ENCODE measurements at regions not wholly inside any gene's neighbourhood (a gene's known extent, or its start where the extent isn't known, plus 50 kb on each side); places are given as distances from the start of the nearest gene placed in this dataset.
"Not testable (repeated sequence)": the region's sequence is repeated elsewhere in the genome, so short reads cannot be mapped to it uniquely, and the experiment has no call there.

- peaks cover 21% of the 10 kb centered on the region for H3K9me3 Mint-ChIP-seq
- DNase-seq: peak; percentile 82
- H3K27ac Mint-ChIP-seq: peak overlapping the region; percentile 86
- peaks cover 46% of the 10 kb centered on the region for H3K4me1 Mint-ChIP-seq (ENCODE audit: low read depth)
- H3K4me3 Mint-ChIP-seq: peak overlapping the region; percentile 6
- peaks cover 6% of the 10 kb centered on the region for H3K36me3 Mint-ChIP-seq (ENCODE audit: low read depth)
- H3K27me3 Mint-ChIP-seq: no peaks in the 10 kb centered on the region
These were observed 123.1 kb upstream of the ADO start for GRCh38 chr10:62681211-62681940.

- peaks cover 63% of the 10 kb centered on the region for H3K4me1 Mint-ChIP-seq (ENCODE audit: low read depth)
These were observed 119.6 kb upstream of the ADO start for GRCh38 chr10:62684911-62685310.

GRCh38 chr10:62687230-62687748, 117.2 kb upstream of the ADO start:
- H3K27me3 Mint-ChIP-seq: no peaks in the 10 kb centered on the region
- H3K9me3 Mint-ChIP-seq: peaks cover 29% of the 10 kb centered on the region
- H3K4me3 Mint-ChIP-seq: no peak overlapping the region
- H3K27ac Mint-ChIP-seq: no peak overlapping the region
- no peak for DNase-seq
- H3K4me1 Mint-ChIP-seq (ENCODE audit: low read depth): peaks cover 58% of the 10 kb centered on the region
- peaks cover 15% of the 10 kb centered on the region for H3K36me3 Mint-ChIP-seq (ENCODE audit: low read depth)

More at GRCh38 chr10:62684911-62685310, 119.6 kb upstream of the ADO start:
- peaks cover 31% of the 10 kb centered on the region for H3K9me3 Mint-ChIP-seq
- no peak overlapping the region for H3K27ac Mint-ChIP-seq
- no peaks in the 10 kb centered on the region for H3K27me3 Mint-ChIP-seq
- H3K36me3 Mint-ChIP-seq (ENCODE audit: low read depth): peaks cover 15% of the 10 kb centered on the region
- no peak for DNase-seq
- no peak overlapping the region for H3K4me3 Mint-ChIP-seq

- H3K36me3 Mint-ChIP-seq (ENCODE audit: low read depth): peaks cover 15% of the 10 kb centered on the region
- H3K27ac Mint-ChIP-seq: no peak overlapping the region
- no peaks in the 10 kb centered on the region for H3K27me3 Mint-ChIP-seq
- peaks cover 25% of the 10 kb centered on the region for H3K9me3 Mint-ChIP-seq
- H3K4me3 Mint-ChIP-seq: peak overlapping the region; percentile 6
- peaks cover 57% of the 10 kb centered on the region for H3K4me1 Mint-ChIP-seq (ENCODE audit: low read depth)
- no peak for DNase-seq
These were observed 115.4 kb upstream of the ADO start for GRCh38 chr10:62688971-62689700.

GRCh38 chr10:62689712-62690111, 114.8 kb upstream of the ADO start:
- peaks cover 63% of the 10 kb centered on the region for H3K4me1 Mint-ChIP-seq (ENCODE audit: low read depth)
- H3K4me3 Mint-ChIP-seq: peak overlapping the region; percentile 6
- no peaks in the 10 kb centered on the region for H3K27me3 Mint-ChIP-seq
- peak overlapping the region; percentile 11 for H3K27ac Mint-ChIP-seq
- no peak for DNase-seq
- H3K9me3 Mint-ChIP-seq: peaks cover 27% of the 10 kb centered on the region
- peaks cover 15% of the 10 kb centered on the region for H3K36me3 Mint-ChIP-seq (ENCODE audit: low read depth)

GRCh38 chr10:62690703-62691102, 113.8 kb upstream of the ADO start:
- H3K36me3 Mint-ChIP-seq (ENCODE audit: low read depth): peaks cover 15% of the 10 kb centered on the region
- H3K4me3 Mint-ChIP-seq: no peak overlapping the region
- no peak for DNase-seq
- no peak overlapping the region for H3K27ac Mint-ChIP-seq
- H3K27me3 Mint-ChIP-seq: no peaks in the 10 kb centered on the region
- peaks cover 27% of the 10 kb centered on the region for H3K9me3 Mint-ChIP-seq
- H3K4me1 Mint-ChIP-seq (ENCODE audit: low read depth): peaks cover 69% of the 10 kb centered on the region

GRCh38 chr10:62691336-62691735, 113.2 kb upstream of the ADO start:
- DNase-seq: no peak
- Mint-ChIP-seq H3K4me1 (ENCODE audit: low read depth) (peaks cover 69% of the 10 kb centered on the region), H3K36me3 (ENCODE audit: low read depth) (peaks cover 10% of the 10 kb centered on the region), H3K27ac (peak overlapping the region; percentile 47), H3K27me3 (no peaks in the 10 kb centered on the region), H3K4me3 (peak overlapping the region; percentile 42), H3K9me3 (peaks cover 21% of the 10 kb centered on the region)

GRCh38 chr10:62692085-62692484, 112.4 kb upstream of the ADO start:
- Mint-ChIP-seq H3K27me3 (no peaks in the 10 kb centered on the region), H3K9me3 (peaks cover 19% of the 10 kb centered on the region), H3K36me3 (ENCODE audit: low read depth) (peaks cover 6% of the 10 kb centered on the region), H3K27ac (no peak overlapping the region), H3K4me1 (ENCODE audit: low read depth) (peaks cover 75% of the 10 kb centered on the region), H3K4me3 (no peak overlapping the region)
- DNase-seq: no peak

GRCh38 chr10:62693306-62693705, 111.2 kb upstream of the ADO start:
- no peak for DNase-seq
- Mint-ChIP-seq H3K4me1 (ENCODE audit: low read depth) (peaks cover 68% of the 10 kb centered on the region), H3K27ac (no peak overlapping the region), H3K4me3 (no peak overlapping the region), H3K36me3 (ENCODE audit: low read depth) (peaks cover under 1% of the 10 kb centered on the region), H3K27me3 (no peaks in the 10 kb centered on the region), H3K9me3 (peaks cover 13% of the 10 kb centered on the region)

GRCh38 chr10:62694537-62695126, 109.9 kb upstream of the ADO start:
- DNase-seq: no peak
- Mint-ChIP-seq H3K9me3 (peaks cover 19% of the 10 kb centered on the region), H3K27ac (no peak overlapping the region), H3K4me1 (ENCODE audit: low read depth) (peaks cover 57% of the 10 kb centered on the region), H3K4me3 (no peak overlapping the region), H3K36me3 (ENCODE audit: low read depth) (peaks cover 10% of the 10 kb centered on the region), H3K27me3 (no peaks in the 10 kb centered on the region)

- Mint-ChIP-seq H3K4me3 (no peak overlapping the region), H3K36me3 (ENCODE audit: low read depth) (peaks cover 10% of the 10 kb centered on the region), H3K4me1 (ENCODE audit: low read depth) (peaks cover 36% of the 10 kb centered on the region), H3K9me3 (peaks cover 28% of the 10 kb centered on the region), H3K27ac (no peak overlapping the region), H3K27me3 (no peaks in the 10 kb centered on the region)
- DNase-seq: no peak
These were observed 107.7 kb upstream of the ADO start for GRCh38 chr10:62696798-62697197.

GRCh38 chr10:62699148-62699547, 105.4 kb upstream of the ADO start:
- no peak for DNase-seq

GRCh38 chr10:62704121-62704520, 100.4 kb upstream of the ADO start:
- H3K4me3 Mint-ChIP-seq; H3K27me3 Mint-ChIP-seq; H3K27ac Mint-ChIP-seq; H3K36me3 Mint-ChIP-seq (ENCODE audit: low read depth); DNase-seq; H3K4me1 Mint-ChIP-seq (ENCODE audit: low read depth): not testable (repeated sequence)
- peaks cover 15% of the 10 kb centered on the region for H3K9me3 Mint-ChIP-seq

More at GRCh38 chr10:62699148-62699547, 105.4 kb upstream of the ADO start:
- Mint-ChIP-seq H3K4me3 (no peak overlapping the region), H3K27me3 (peaks cover 6% of the 10 kb centered on the region), H3K4me1 (ENCODE audit: low read depth) (peaks cover 24% of the 10 kb centered on the region), H3K36me3 (ENCODE audit: low read depth) (peaks cover 10% of the 10 kb centered on the region), H3K9me3 (peaks cover 31% of the 10 kb centered on the region), H3K27ac (no peak overlapping the region)

GRCh38 chr10:62705789-62706188, 98.7 kb upstream of the ADO start:
- H3K36me3 Mint-ChIP-seq (ENCODE audit: low read depth): no peaks in the 10 kb centered on the region
- H3K9me3 Mint-ChIP-seq: peaks cover 5% of the 10 kb centered on the region
- no peak overlapping the region for H3K4me3 Mint-ChIP-seq
- H3K27ac Mint-ChIP-seq: no peak overlapping the region
- H3K4me1 Mint-ChIP-seq (ENCODE audit: low read depth): peaks cover 4% of the 10 kb centered on the region
- DNase-seq: no peak
- peaks cover 6% of the 10 kb centered on the region for H3K27me3 Mint-ChIP-seq

Measured in activated T-cell treated with anti-CD3 and anti-CD28 coated beads, Interleukin-2, amount 50 U/mL, for 24 hours (primary cell).